Glutamatergic neuron (in vitro differentiated cells): ENCODE measurements at regions not wholly inside any gene's neighbourhood (a gene's known extent, or its start where the extent isn't known, plus 50 kb on each side); places are given as distances from the start of the nearest gene placed in this dataset.

Source experiments
- DNase-seq: peaks from one replicate; pipeline ENCODE4 v3.0.0; 2022
- H3K27ac Mint-ChIP-seq: one replicate; pipeline ENCODE4 v1.8.0; 2020; ENCODE audit warnings: mild to moderate bottlenecking, mixed read lengths, inconsistent platforms; ENCODE audit not compliant: unreplicated experiment
- H3K27me3 Mint-ChIP-seq: one replicate; pipeline ENCODE4 v1.8.0; 2020; ENCODE audit warnings: mild to moderate bottlenecking, moderate library complexity, mixed read lengths, inconsistent platforms; ENCODE audit not compliant: unreplicated experiment
- H3K36me3 Mint-ChIP-seq: one replicate; pipeline ENCODE4 v1.8.0; 2020; ENCODE audit warnings: mild to moderate bottlenecking, mixed read lengths, inconsistent platforms; ENCODE audit not compliant: unreplicated experiment
- H3K4me1 Mint-ChIP-seq: one replicate; pipeline ENCODE4 v1.8.0; 2020; ENCODE audit warnings: mild to moderate bottlenecking, low read depth, mixed read lengths, inconsistent platforms; ENCODE audit not compliant: unreplicated experiment
- H3K4me3 Mint-ChIP-seq: one replicate; pipeline ENCODE4 v1.8.0; 2020; ENCODE audit warnings: mild to moderate bottlenecking, mixed read lengths, inconsistent platforms; ENCODE audit not compliant: unreplicated experiment
- H3K9me3 Mint-ChIP-seq: one replicate; pipeline ENCODE4 v1.8.0; 2020; ENCODE audit warnings: mild to moderate bottlenecking, moderate library complexity, mixed read lengths, inconsistent platforms; ENCODE audit not compliant: unreplicated experiment
- CTCF ChIP-seq: fragments of 200-600 bp; sonication (generic); IDR thresholded peaks from one replicate; pipeline ENCODE4 v1.5.0; 2021; ENCODE audit not compliant: partially characterized antibody, unreplicated experiment

DNA sequence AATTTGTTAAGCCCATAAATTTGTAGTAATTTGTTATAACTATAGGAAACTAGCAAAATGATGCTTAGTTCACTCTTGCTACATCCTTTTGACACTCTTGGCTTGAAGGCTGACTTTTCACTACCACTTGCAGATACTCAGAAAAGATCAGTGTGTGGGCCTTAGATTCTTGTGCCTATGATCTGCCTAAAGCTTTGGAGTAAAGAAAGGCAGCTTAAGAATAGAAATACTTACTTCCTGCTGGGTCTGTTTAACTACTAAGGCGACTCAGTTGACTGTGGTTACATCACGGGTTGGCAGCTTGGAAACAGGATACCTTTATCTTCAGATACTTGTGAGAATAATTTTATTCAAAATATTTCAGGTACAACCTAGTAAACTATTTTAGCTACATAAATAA, 201.4 kb upstream of the FMR1 start:
- H3K27me3 Mint-ChIP-seq: peaks cover 4% of the 10 kb centered on the region
- H3K4me3 Mint-ChIP-seq: no peak overlapping the region
- H3K36me3 Mint-ChIP-seq: no peaks in the 10 kb centered on the region
- H3K9me3 Mint-ChIP-seq: no peaks in the 10 kb centered on the region
- H3K27ac Mint-ChIP-seq: no peak overlapping the region
- no peak for DNase-seq
- H3K4me1 Mint-ChIP-seq: no peaks in the 10 kb centered on the region
- TF ChIP-seq CTCF: no peak

DNA sequence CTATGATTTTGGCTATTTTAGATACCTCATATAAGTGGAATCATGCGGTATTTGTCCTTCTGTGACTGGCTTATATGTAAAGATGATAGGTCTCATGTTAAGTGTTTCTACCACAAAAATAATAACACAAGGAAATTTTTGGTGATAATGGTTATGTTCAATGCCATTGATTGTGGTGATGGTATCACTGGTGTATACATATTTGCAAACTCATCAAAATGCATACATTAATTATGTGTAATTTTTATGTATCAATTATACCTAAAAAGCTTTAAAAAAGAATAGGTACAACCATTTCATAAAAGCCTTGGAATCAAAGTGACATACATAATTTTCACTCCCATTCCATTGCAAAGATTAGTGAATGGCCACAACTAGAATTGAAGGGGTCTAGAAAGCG, 178.3 kb upstream of the FMR1 start:
- TF ChIP-seq CTCF: no peak

DNA sequence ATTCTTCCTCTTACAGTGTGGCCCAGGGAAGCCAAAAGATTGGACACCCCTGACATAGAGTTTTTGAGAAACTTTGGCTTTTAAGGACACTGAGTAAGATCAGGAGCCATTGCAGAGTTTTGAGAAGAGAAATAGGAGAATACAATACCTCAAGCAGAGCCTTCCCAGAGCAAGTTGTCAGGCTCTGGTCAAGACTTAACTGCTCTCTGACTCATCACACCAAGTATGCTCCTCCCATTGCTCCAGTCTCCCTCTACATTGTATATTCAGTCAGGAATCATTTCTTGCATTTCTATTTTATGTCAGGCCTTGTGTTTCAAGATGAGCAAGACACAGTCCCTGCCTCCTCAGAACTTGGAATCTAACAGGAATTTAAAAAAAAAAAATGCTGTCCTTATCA, 176.4 kb upstream of the FMR1 start:
- no peaks in the 10 kb centered on the region for H3K4me1 Mint-ChIP-seq
- no peak for TF ChIP-seq CTCF
- no peak overlapping the region for H3K27ac Mint-ChIP-seq
- H3K27me3 Mint-ChIP-seq: no peaks in the 10 kb centered on the region
- DNase-seq: no peak
- no peak overlapping the region for H3K4me3 Mint-ChIP-seq
- no peaks in the 10 kb centered on the region for H3K36me3 Mint-ChIP-seq
- no peaks in the 10 kb centered on the region for H3K9me3 Mint-ChIP-seq

More for the DNA sequence above, 178.3 kb upstream of the FMR1 start:
- no peak for DNase-seq
- no peak overlapping the region for H3K27ac Mint-ChIP-seq
- no peaks in the 10 kb centered on the region for H3K9me3 Mint-ChIP-seq
- no peaks in the 10 kb centered on the region for H3K4me1 Mint-ChIP-seq
- H3K27me3 Mint-ChIP-seq: no peaks in the 10 kb centered on the region
- H3K36me3 Mint-ChIP-seq: no peaks in the 10 kb centered on the region
- no peak overlapping the region for H3K4me3 Mint-ChIP-seq

- Mint-ChIP-seq H3K9me3 (no peaks in the 10 kb centered on the region), H3K27me3 (no peaks in the 10 kb centered on the region)
- TF ChIP-seq CTCF: no peak
Measured at GRCh38 chrX:147736045-147736444, 175.7 kb upstream of the FMR1 start.

DNA sequence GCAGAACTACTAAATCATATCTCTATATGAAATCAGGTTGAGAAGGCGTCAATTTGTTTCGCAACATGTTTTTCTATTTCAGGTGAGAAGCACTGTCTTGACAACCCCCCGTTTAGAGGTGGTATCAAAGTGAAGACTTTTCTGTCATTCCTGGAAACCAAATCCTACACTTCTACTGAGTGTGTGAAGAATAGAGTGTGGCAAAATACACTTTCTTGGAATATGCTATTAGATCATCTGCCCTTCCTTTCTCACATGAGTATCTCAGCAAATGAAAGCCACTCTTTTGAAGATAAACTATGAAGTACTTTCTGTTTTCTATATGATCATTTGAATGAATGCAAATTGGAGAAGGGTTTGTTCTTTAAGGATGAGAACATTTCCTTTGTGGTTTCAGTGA, 174.0 kb upstream of the FMR1 start:
- TF ChIP-seq CTCF: no peak
- Mint-ChIP-seq H3K4me3 (no peak overlapping the region), H3K36me3 (no peaks in the 10 kb centered on the region), H3K27me3 (no peaks in the 10 kb centered on the region), H3K4me1 (no peaks in the 10 kb centered on the region), H3K27ac (no peak overlapping the region), H3K9me3 (peaks cover 1% of the 10 kb centered on the region)
- no peak for DNase-seq

More at GRCh38 chrX:147736045-147736444, 175.7 kb upstream of the FMR1 start:
- Mint-ChIP-seq H3K36me3 (no peaks in the 10 kb centered on the region), H3K4me3 (no peak overlapping the region), H3K27ac (no peak overlapping the region), H3K4me1 (no peaks in the 10 kb centered on the region)
- DNase-seq: no peak
